ENCODE measurements at regions not wholly inside any gene's neighbourhood (a gene's known extent, or its start where the extent isn't known, plus 50 kb on each side); places are given as distances from the start of the nearest gene placed in this dataset.

- Histone ChIP-seq H3K4me1 (ENCODE audit: insufficient read depth, low read length, poor library complexity, severe bottlenecking) (no peaks in the 10 kb centered on the region), H3K9ac (ENCODE audit: low read depth, low read length, poor library complexity, severe bottlenecking) (no peak overlapping the region), H3K36me3 (ENCODE audit: insufficient read depth, low read length) (no peaks in the 10 kb centered on the region), H4K20me1 (ENCODE audit: insufficient read depth, low read length, poor library complexity, severe bottlenecking) (no peaks in the 10 kb centered on the region), H3K79me2 (ENCODE audit: insufficient read depth, low read length) (no peaks in the 10 kb centered on the region), H3F3A (ENCODE audit: low read depth) (no peaks in the 10 kb centered on the region), H3K4me2 (ENCODE audit: low read depth, low read length, poor library complexity, severe bottlenecking) (no peak overlapping the region), H3K9me3 (ENCODE audit: insufficient read depth, low read depth, low read length) (no peaks in the 10 kb centered on the region), H3K27me3 (ENCODE audit: insufficient read depth, low read length, poor library complexity, severe bottlenecking) (no peaks in the 10 kb centered on the region), H3K4me3 (ENCODE audit: low read length, poor library complexity, severe bottlenecking) (no peak overlapping the region), H3K9me2 (replicated peaks; ENCODE audit: low read depth, low read length) (no peaks in the 10 kb centered on the region), H2AFZ (ENCODE audit: low read length) (no peak overlapping the region)
- TF ChIP-seq CTCF (conservative IDR thresholded peaks at IDR 0.05; ENCODE audit: low read length), result no peak
- no peak for TF ChIP-seq EZH2phosphoT487 (IDR thresholded peaks at IDR 0.05; ENCODE audit: borderline replicate concordance)
Measured at GRCh38 chr9:86753836-86754235, 193.5 kb downstream of the GAS1 start.

- no peaks in the 10 kb centered on the region for H3K9me2 ChIP-seq (replicated peaks; ENCODE audit: low read depth, low read length)
Measured at GRCh38 chr9:86752733-86753132, 194.6 kb downstream of the GAS1 start.

GRCh38 chr9:86751956-86752355, 195.3 kb downstream of the GAS1 start:
- H3K4me2 ChIP-seq (ENCODE audit: low read depth, low read length, poor library complexity, severe bottlenecking), result no peak overlapping the region
- no peaks in the 10 kb centered on the region for H3K27me3 ChIP-seq (ENCODE audit: insufficient read depth, low read length, poor library complexity, severe bottlenecking)
- no peak overlapping the region for H3K9ac ChIP-seq (ENCODE audit: low read depth, low read length, poor library complexity, severe bottlenecking)

More at GRCh38 chr9:86752733-86753132, 194.6 kb downstream of the GAS1 start:
- H4K20me1 ChIP-seq (ENCODE audit: insufficient read depth, low read length, poor library complexity, severe bottlenecking), result no peaks in the 10 kb centered on the region
- H3K36me3 ChIP-seq (ENCODE audit: insufficient read depth, low read length), result no peaks in the 10 kb centered on the region
- no peak overlapping the region for H3K9ac ChIP-seq (ENCODE audit: low read depth, low read length, poor library complexity, severe bottlenecking)
- TF ChIP-seq EZH2phosphoT487 (IDR thresholded peaks at IDR 0.05; ENCODE audit: borderline replicate concordance), result no peak
- TF ChIP-seq CTCF (conservative IDR thresholded peaks at IDR 0.05; ENCODE audit: low read length), result no peak
- no peaks in the 10 kb centered on the region for H3K79me2 ChIP-seq (ENCODE audit: insufficient read depth, low read length)
- H3K27me3 ChIP-seq (ENCODE audit: insufficient read depth, low read length, poor library complexity, severe bottlenecking), result no peaks in the 10 kb centered on the region
- no peaks in the 10 kb centered on the region for H3K9me3 ChIP-seq (ENCODE audit: insufficient read depth, low read depth, low read length)
- no peak overlapping the region for H3K4me2 ChIP-seq (ENCODE audit: low read depth, low read length, poor library complexity, severe bottlenecking)
- no peaks in the 10 kb centered on the region for H3K4me1 ChIP-seq (ENCODE audit: insufficient read depth, low read length, poor library complexity, severe bottlenecking)
- H3K4me3 ChIP-seq (ENCODE audit: low read length, poor library complexity, severe bottlenecking), result no peak overlapping the region
- no peaks in the 10 kb centered on the region for H3F3A ChIP-seq (ENCODE audit: low read depth)
- no peak overlapping the region for H2AFZ ChIP-seq (ENCODE audit: low read length)

More at GRCh38 chr9:86751956-86752355, 195.3 kb downstream of the GAS1 start:
- H3K4me1 ChIP-seq (ENCODE audit: insufficient read depth, low read length, poor library complexity, severe bottlenecking), result no peaks in the 10 kb centered on the region
- no peaks in the 10 kb centered on the region for H3K79me2 ChIP-seq (ENCODE audit: insufficient read depth, low read length)
- no peaks in the 10 kb centered on the region for H3K9me3 ChIP-seq (ENCODE audit: insufficient read depth, low read depth, low read length)
- H3K4me3 ChIP-seq (ENCODE audit: low read length, poor library complexity, severe bottlenecking), result no peak overlapping the region
- H4K20me1 ChIP-seq (ENCODE audit: insufficient read depth, low read length, poor library complexity, severe bottlenecking), result no peaks in the 10 kb centered on the region
- no peaks in the 10 kb centered on the region for H3K36me3 ChIP-seq (ENCODE audit: insufficient read depth, low read length)
- H2AFZ ChIP-seq (ENCODE audit: low read length), result no peak overlapping the region
- no peaks in the 10 kb centered on the region for H3K9me2 ChIP-seq (replicated peaks; ENCODE audit: low read depth, low read length)
- H3F3A ChIP-seq (ENCODE audit: low read depth), result no peaks in the 10 kb centered on the region
- TF ChIP-seq CTCF (conservative IDR thresholded peaks at IDR 0.05; ENCODE audit: low read length) (no peak), EZH2phosphoT487 (IDR thresholded peaks at IDR 0.05; ENCODE audit: borderline replicate concordance) (no peak)

Data from Loucy (cell line).